SK-N-SH (cell line): ENCODE measurements at regions not wholly inside any gene's neighbourhood (a gene's known extent, or its start where the extent isn't known, plus 50 kb on each side); places are given as distances from the start of the nearest gene placed in this dataset.

Experiments used
- CTCF ChIA-PET: fragments of 300-600, 350-600 bp; formaldehyde crosslinking; extraction: SDS; loops from one replicate; lab custom pipeline; 2021; lab: Yijun Ruan, JAX
- POLR2A ChIA-PET: fragments of 350-600 bp; sonication (Branson Sonifier 250); formaldehyde crosslinking; extraction: SDS; loops from one replicate; lab custom pipeline; 2020; ENCODE audit warnings: antibody characterized with exemption, inconsistent platforms; lab: Yijun Ruan, JAX
- DNase-seq: peaks from one replicate; pipeline ENCODE4 v3.0.0; 2012
- H2AFZ ChIP-seq: fragments of 200-600 bp; sonication (generic); 2 replicates; pipeline ENCODE4 v1.8.1; 2016; ENCODE audit warnings: antibody characterized with exemption, mild to moderate bottlenecking, low read depth
- H3F3A ChIP-seq: fragments of 200-600 bp; sonication (generic); replicated peaks from 2 replicates; pipeline ENCODE3; 2016; ENCODE audit warnings: antibody characterized with exemption, mild to moderate bottlenecking; ENCODE audit not compliant: insufficient read depth
- H3K27ac ChIP-seq, 2 experiments: fragments of 200-500 bp in 1 of 2; fragments of 200-600 bp in 1 of 2; sonication (Bioruptor generic) in 1 of 2; sonication (generic), shearing (Covaris generic) in 1 of 2; 2 replicates each; pipeline versions ENCODE4 v1.5.1 to v1.6.1; 2014 to 2016; ENCODE audit warnings: low read depth in 2 of 2, inconsistent platforms in 1 of 2, low read length in 1 of 2, mild to moderate bottlenecking in 1 of 2, mixed read lengths in 1 of 2
- H3K27me3 ChIP-seq: fragments of 200-600 bp; sonication (generic), shearing (Covaris generic); 2 replicates; pipeline ENCODE4 v1.6.1; 2016; ENCODE audit warnings: mixed run types; ENCODE audit not compliant: insufficient read depth
- H3K36me3 ChIP-seq, 2 experiments: fragments of 200-500 bp in 1 of 2; fragments of 200-600 bp in 1 of 2; sonication (Bioruptor generic) in 1 of 2; sonication (generic) in 1 of 2; replicated peaks in 1 of 2; 2 replicates each; pipeline versions ENCODE3 to v1.5.1; 2014 to 2016; ENCODE audit warnings: low read length in 1 of 2, mild to moderate bottlenecking in 1 of 2; ENCODE audit not compliant: insufficient read depth in 2 of 2, control insufficient read depth in 1 of 2
- H3K4me1 ChIP-seq, 2 experiments: fragments of 200-500 bp in 1 of 2; fragments of 200-600 bp in 1 of 2; sonication (Bioruptor generic) in 1 of 2; sonication (generic), shearing (Covaris generic) in 1 of 2; 2 replicates each; pipeline versions ENCODE4 v1.5.1 to v1.6.1; 2014 to 2016; ENCODE audit warnings: low read depth in 1 of 2, low read length in 1 of 2, mixed run types in 1 of 2; ENCODE audit not compliant: insufficient read depth in 2 of 2, control insufficient read depth in 1 of 2
- H3K4me2 ChIP-seq: fragments of 200-600 bp; sonication (generic), shearing (Covaris generic); 2 replicates; pipeline ENCODE4 v1.6.1; 2017; ENCODE audit warnings: mixed run types
- H3K4me3 ChIP-seq, 2 experiments: fragments of 200-500 bp in 1 of 2; fragments of 200-600 bp in 1 of 2; sonication (Bioruptor generic) in 1 of 2; sonication (generic), shearing (Covaris generic) in 1 of 2; 2 replicates each; pipeline versions ENCODE4 v1.5.1 to v1.8.1; 2014 to 2016; ENCODE audit warnings: low read depth in 2 of 2, inconsistent platforms in 1 of 2, low read length in 1 of 2, mild to moderate bottlenecking in 1 of 2, mixed read lengths in 1 of 2, moderate library complexity in 1 of 2
- H3K79me2 ChIP-seq: fragments of 200-600 bp; sonication (generic); 2 replicates; pipeline ENCODE4 v1.8.1; 2017; ENCODE audit warnings: mild to moderate bottlenecking; ENCODE audit not compliant: insufficient read depth
- H3K9ac ChIP-seq: fragments of 200-600 bp; sonication (generic); 2 replicates; pipeline ENCODE4 v1.6.1; 2017; ENCODE audit warnings: mixed run types
- H3K9me2 ChIP-seq: fragments of 200-600 bp; sonication (generic); 2 replicates; pipeline ENCODE4 v1.6.1; 2017; ENCODE audit warnings: mixed run types
- H3K9me3 ChIP-seq: fragments of 200-600 bp; sonication (generic); 2 replicates; pipeline ENCODE4 v1.6.1; 2017; ENCODE audit warnings: mixed run types, mild to moderate bottlenecking, moderate library complexity
- H4K20me1 ChIP-seq: fragments of 200-600 bp; sonication (generic); 2 replicates; pipeline ENCODE4 v1.6.1; 2017; ENCODE audit warnings: mild to moderate bottlenecking, mixed run types; ENCODE audit not compliant: insufficient read depth
- FOSL2 ChIP-seq: IDR thresholded peaks from 2 replicates; pipeline ENCODE4 v1.4.0; 2012; ENCODE audit warnings: low read depth, mild to moderate bottlenecking, moderate library complexity, borderline replicate concordance
- FOXJ3 ChIP-seq: sonication (generic); formaldehyde crosslinking; IDR thresholded peaks from 2 replicates; pipeline ENCODE4 v1.5.1; 2020; ENCODE audit warnings: mild to moderate bottlenecking, missing genetic modification reagents
- GABPA ChIP-seq: IDR thresholded peaks from 2 replicates; pipeline ENCODE4 v1.4.0; 2012; ENCODE audit warnings: low read depth, mild to moderate bottlenecking
- GATA2 ChIP-seq: sonication (generic); formaldehyde crosslinking; IDR thresholded peaks from 2 replicates; pipeline ENCODE4 v1.5.0; 2020; ENCODE audit warnings: mild to moderate bottlenecking, missing genetic modification reagents
- IRF3 ChIP-seq: fragments of 150-350 bp; IDR thresholded peaks from 2 replicates; pipeline ENCODE4 v1.6.1; 2016; ENCODE audit warnings: mild to moderate bottlenecking, low read depth, low read length
- JUND ChIP-seq: IDR thresholded peaks from 2 replicates; pipeline ENCODE4 v1.4.0; 2012
- MEF2A ChIP-seq: IDR thresholded peaks from 2 replicates; pipeline ENCODE4 v1.4.0; 2012; ENCODE audit warnings: low read depth, borderline replicate concordance
- MXI1 ChIP-seq: IDR thresholded peaks from 2 replicates; pipeline ENCODE4 v1.6.1; 2012; ENCODE audit warnings: mild to moderate bottlenecking, low read depth, low read length, improper control_type of control experiment
- NRF1 ChIP-seq: IDR thresholded peaks from 2 replicates; pipeline ENCODE4 v1.6.1; 2012; ENCODE audit warnings: low read depth, mild to moderate bottlenecking, low read length
- PBX3 ChIP-seq: IDR thresholded peaks from 2 replicates; pipeline ENCODE4; 2012
- RAD21 ChIP-seq: IDR thresholded peaks from 2 replicates; pipeline ENCODE4 v1.6.1; 2012; ENCODE audit warnings: mild to moderate bottlenecking, low read length
- RFX5 ChIP-seq: IDR thresholded peaks from 2 replicates; pipeline ENCODE4 v1.6.1; 2012; ENCODE audit warnings: mild to moderate bottlenecking, improper control_type of control experiment, low read length
- RXRA ChIP-seq: IDR thresholded peaks from 2 replicates; pipeline ENCODE4 v1.4.0; 2012; ENCODE audit warnings: low read depth, mild to moderate bottlenecking, borderline replicate concordance
- SIN3A ChIP-seq: IDR thresholded peaks from 2 replicates; pipeline ENCODE4 v1.6.1; 2012; ENCODE audit warnings: low read depth, mild to moderate bottlenecking, low read length, moderate library complexity, borderline replicate concordance
- SMC3 ChIP-seq: IDR thresholded peaks from 2 replicates; pipeline ENCODE4 v1.6.1; 2012; ENCODE audit warnings: low read depth, low read length, improper control_type of control experiment
- TCF12 ChIP-seq: IDR thresholded peaks from 2 replicates; pipeline ENCODE4 v1.4.0; 2012
- USF2 ChIP-seq: fragments of 150-350 bp; IDR thresholded peaks from 2 replicates; pipeline ENCODE4 v1.6.1; 2017; ENCODE audit warnings: antibody characterized with exemption, low read length, low read depth, borderline replicate concordance
- ZBTB33 ChIP-seq: IDR thresholded peaks from 2 replicates; pipeline ENCODE4 v1.4.0; 2012; ENCODE audit warnings: low read depth, borderline replicate concordance
- WGBS: methylation state at CpG from one replicate; pipeline ENCODE4 v1.1.6; 2017; ENCODE audit warnings: low lambda C conversion rate; 5-methylcytosine and 5-hydroxymethylcytosine counted together
- TF ChIP-seq, protein P1 (sequence below): IDR thresholded peaks from 2 replicates; pipeline ENCODE4 v1.4.0; 2012; ENCODE audit warnings: low read depth, borderline replicate concordance

GRCh38 chrX:22349116-22349515 is 76.4 kb downstream of the CBLL2 start:
- H3K36me3 ChIP-seq: no peaks in the 10 kb centered on the region
- no peak overlapping the region for H3K4me3 ChIP-seq
- POLR2A ChIA-PET: no interaction called here
- 23% methylated on average over 2 of the region's 2 CpGs for WGBS
- H3K9me2 ChIP-seq: no peaks in the 10 kb centered on the region
- no peaks in the 10 kb centered on the region for H4K20me1 ChIP-seq
- no peak overlapping the region for H2AFZ ChIP-seq
- DNase-seq: no peak
- no peaks in the 10 kb centered on the region for H3K4me1 ChIP-seq
- H3K9me3 ChIP-seq: no peaks in the 10 kb centered on the region
- H3F3A ChIP-seq: no peaks in the 10 kb centered on the region
- H3K4me2 ChIP-seq: no peak overlapping the region
- no peak overlapping the region for H3K27ac ChIP-seq
- H3K79me2 ChIP-seq: no peaks in the 10 kb centered on the region
- CTCF ChIA-PET: no interaction called here
- TF ChIP-seq GABPA: no peak
- no peak for TF ChIP-seq RFX5
- TF ChIP-seq USF2: no peak
- TF ChIP-seq, protein P1, sequence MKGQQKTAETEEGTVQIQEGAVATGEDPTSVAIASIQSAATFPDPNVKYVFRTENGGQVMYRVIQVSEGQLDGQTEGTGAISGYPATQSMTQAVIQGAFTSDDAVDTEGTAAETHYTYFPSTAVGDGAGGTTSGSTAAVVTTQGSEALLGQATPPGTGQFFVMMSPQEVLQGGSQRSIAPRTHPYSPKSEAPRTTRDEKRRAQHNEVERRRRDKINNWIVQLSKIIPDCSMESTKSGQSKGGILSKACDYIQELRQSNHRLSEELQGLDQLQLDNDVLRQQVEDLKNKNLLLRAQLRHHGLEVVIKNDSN: no peak
- TF ChIP-seq IRF3: no peak
- TF ChIP-seq GATA2 (CRISPR knock-in tag): no peak
- TF ChIP-seq SIN3A: no peak
- TF ChIP-seq RXRA: no peak
- no peak for TF ChIP-seq MXI1
- no peak for TF ChIP-seq PBX3
- no peak for TF ChIP-seq NRF1
- no peak for TF ChIP-seq ZBTB33
- no peak for TF ChIP-seq TCF12
- TF ChIP-seq JUND: no peak
- no peak for TF ChIP-seq SMC3
- no peak for TF ChIP-seq RAD21
- TF ChIP-seq FOXJ3 (CRISPR knock-in tag): no peak
- TF ChIP-seq FOSL2: no peak
- TF ChIP-seq MEF2A: no peak
- no peak overlapping the region for H3K9ac ChIP-seq
- no peaks in the 10 kb centered on the region for H3K27me3 ChIP-seq
